ENCODE measurements at regions not wholly inside any gene's neighbourhood (a gene's known extent, or its start where the extent isn't known, plus 50 kb on each side); places are given as distances from the start of the nearest gene placed in this dataset.
"Not testable (repeated sequence)": the region's sequence is repeated elsewhere in the genome, so short reads cannot be mapped to it uniquely, and the experiment has no call there.

- TF ChIP-seq MAX (IDR thresholded peaks at IDR 0.05; ENCODE audit: low read depth, low read length) (no peak), CTCF (IDR thresholded peaks at IDR 0.05; ENCODE audit: low read depth, low read length) (no peak), POLR2A (IDR thresholded peaks at IDR 0.05; ENCODE audit: extremely low read depth, insufficient read length) (no peak), MYC (IDR thresholded peaks at IDR 0.05; ENCODE audit: low read depth, low read length) (no peak)
- DNase-seq (ENCODE audit: low read depth): peak; percentile 39
- H3K4me3 ChIP-seq (ENCODE audit: low read depth, low read length): no peak overlapping the region
Observed at GRCh38 chr14:43591776-43592175, 915.3 kb downstream of the FSCB start.

GRCh38 chr14:43587183-43587582, 919.9 kb downstream of the FSCB start:
- H3K4me3 ChIP-seq (ENCODE audit: low read depth, low read length): no peak overlapping the region
- DNase-seq (ENCODE audit: low read depth): no peak
- no peak for TF ChIP-seq MYC (IDR thresholded peaks at IDR 0.05; ENCODE audit: low read depth, low read length)
- no peak for TF ChIP-seq CTCF (IDR thresholded peaks at IDR 0.05; ENCODE audit: low read depth, low read length)
- TF ChIP-seq POLR2A (IDR thresholded peaks at IDR 0.05; ENCODE audit: extremely low read depth, insufficient read length): no peak
- no peak for TF ChIP-seq MAX (IDR thresholded peaks at IDR 0.05; ENCODE audit: low read depth, low read length)

- H3K4me3 ChIP-seq (ENCODE audit: low read depth, low read length): no peak overlapping the region
- DNase-seq (ENCODE audit: low read depth): no peak
- TF ChIP-seq CTCF (IDR thresholded peaks at IDR 0.05; ENCODE audit: low read depth, low read length) (no peak), MAX (IDR thresholded peaks at IDR 0.05; ENCODE audit: low read depth, low read length) (no peak), POLR2A (IDR thresholded peaks at IDR 0.05; ENCODE audit: extremely low read depth, insufficient read length) (no peak), MYC (IDR thresholded peaks at IDR 0.05; ENCODE audit: low read depth, low read length) (no peak)
Observed at GRCh38 chr14:43579671-43580070, 927.4 kb downstream of the FSCB start.

GRCh38 chr14:43568022-43568421, 939.1 kb downstream of the FSCB start:
- H3K4me3 ChIP-seq (ENCODE audit: low read depth, low read length): no peak overlapping the region
- no peak for DNase-seq (ENCODE audit: low read depth)
- TF ChIP-seq MAX (IDR thresholded peaks at IDR 0.05; ENCODE audit: low read depth, low read length) (no peak), CTCF (IDR thresholded peaks at IDR 0.05; ENCODE audit: low read depth, low read length) (no peak), MYC (IDR thresholded peaks at IDR 0.05; ENCODE audit: low read depth, low read length) (no peak), POLR2A (IDR thresholded peaks at IDR 0.05; ENCODE audit: extremely low read depth, insufficient read length) (no peak)

- TF ChIP-seq MAX (IDR thresholded peaks at IDR 0.05; ENCODE audit: low read depth, low read length) (no peak), POLR2A (IDR thresholded peaks at IDR 0.05; ENCODE audit: extremely low read depth, insufficient read length) (no peak), CTCF (IDR thresholded peaks at IDR 0.05; ENCODE audit: low read depth, low read length) (no peak), MYC (IDR thresholded peaks at IDR 0.05; ENCODE audit: low read depth, low read length) (no peak)
- no peak overlapping the region for H3K4me3 ChIP-seq (ENCODE audit: low read depth, low read length)
- no peak for DNase-seq (ENCODE audit: low read depth)
Observed at GRCh38 chr14:43548368-43548767, 958.7 kb downstream of the FSCB start.

GRCh38 chr14:43547596-43547995, 959.5 kb downstream of the FSCB start:
- not testable (repeated sequence) for DNase-seq (ENCODE audit: low read depth); H3K4me3 ChIP-seq (ENCODE audit: low read depth, low read length)

Data from NB4 (cell line).